GM12872 (cell line): ENCODE measurements at regions not wholly inside any gene's neighbourhood (a gene's known extent, or its start where the extent isn't known, plus 50 kb on each side); places are given as distances from the start of the nearest gene placed in this dataset.

Experiments used
- TF ChIP-seq, protein P1 (sequence below): IDR thresholded peaks from 3 replicates; pipeline ENCODE4 v1.5.1; 2011; ENCODE audit warnings: low read depth, mild to moderate bottlenecking, low read length, moderate library complexity; ENCODE audit not compliant: insufficient read depth

DNA sequence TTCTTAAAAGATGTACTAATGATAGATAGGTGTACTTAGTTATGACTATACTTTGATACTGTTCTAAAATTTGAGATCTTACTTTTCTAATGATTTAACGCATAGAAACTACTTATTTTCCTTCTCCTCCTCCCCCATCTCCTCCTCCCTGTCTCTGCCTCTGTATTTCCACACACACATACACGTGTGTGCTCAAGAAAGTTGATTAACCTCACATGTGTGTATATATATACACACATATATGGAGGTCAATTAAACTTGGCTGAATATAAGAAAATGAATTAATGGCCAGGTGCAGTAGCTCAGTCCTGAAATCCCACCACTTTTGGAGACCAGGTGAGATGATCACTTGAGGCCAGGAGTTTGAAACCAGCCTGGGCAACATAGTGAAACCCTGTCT lies 362.7 kb upstream of the SYT1 start:
- TF ChIP-seq, protein P1, sequence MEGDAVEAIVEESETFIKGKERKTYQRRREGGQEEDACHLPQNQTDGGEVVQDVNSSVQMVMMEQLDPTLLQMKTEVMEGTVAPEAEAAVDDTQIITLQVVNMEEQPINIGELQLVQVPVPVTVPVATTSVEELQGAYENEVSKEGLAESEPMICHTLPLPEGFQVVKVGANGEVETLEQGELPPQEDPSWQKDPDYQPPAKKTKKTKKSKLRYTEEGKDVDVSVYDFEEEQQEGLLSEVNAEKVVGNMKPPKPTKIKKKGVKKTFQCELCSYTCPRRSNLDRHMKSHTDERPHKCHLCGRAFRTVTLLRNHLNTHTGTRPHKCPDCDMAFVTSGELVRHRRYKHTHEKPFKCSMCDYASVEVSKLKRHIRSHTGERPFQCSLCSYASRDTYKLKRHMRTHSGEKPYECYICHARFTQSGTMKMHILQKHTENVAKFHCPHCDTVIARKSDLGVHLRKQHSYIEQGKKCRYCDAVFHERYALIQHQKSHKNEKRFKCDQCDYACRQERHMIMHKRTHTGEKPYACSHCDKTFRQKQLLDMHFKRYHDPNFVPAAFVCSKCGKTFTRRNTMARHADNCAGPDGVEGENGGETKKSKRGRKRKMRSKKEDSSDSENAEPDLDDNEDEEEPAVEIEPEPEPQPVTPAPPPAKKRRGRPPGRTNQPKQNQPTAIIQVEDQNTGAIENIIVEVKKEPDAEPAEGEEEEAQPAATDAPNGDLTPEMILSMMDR, result no peak

DNA sequence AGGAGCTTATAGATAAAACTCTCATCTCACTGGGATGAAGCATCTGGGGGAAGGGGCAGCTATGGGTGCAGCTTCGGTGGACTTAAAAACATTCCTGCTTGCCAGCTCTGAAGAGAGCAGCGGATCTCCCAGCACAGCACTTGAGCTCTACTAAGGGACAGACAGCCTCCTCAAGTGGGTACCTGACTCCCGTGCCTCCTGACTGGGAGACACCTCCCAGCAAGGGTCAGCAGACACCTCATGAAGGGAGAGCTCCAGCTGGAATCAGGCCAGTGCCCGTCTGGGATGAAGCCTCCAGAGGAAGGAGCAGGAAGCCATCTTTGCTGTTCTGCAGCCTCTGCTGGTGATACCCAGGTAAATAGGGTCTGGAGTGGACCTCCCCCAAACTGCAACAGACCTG lies 345.2 kb upstream of the SYT1 start:
- TF ChIP-seq, protein P1, result no peak

DNA sequence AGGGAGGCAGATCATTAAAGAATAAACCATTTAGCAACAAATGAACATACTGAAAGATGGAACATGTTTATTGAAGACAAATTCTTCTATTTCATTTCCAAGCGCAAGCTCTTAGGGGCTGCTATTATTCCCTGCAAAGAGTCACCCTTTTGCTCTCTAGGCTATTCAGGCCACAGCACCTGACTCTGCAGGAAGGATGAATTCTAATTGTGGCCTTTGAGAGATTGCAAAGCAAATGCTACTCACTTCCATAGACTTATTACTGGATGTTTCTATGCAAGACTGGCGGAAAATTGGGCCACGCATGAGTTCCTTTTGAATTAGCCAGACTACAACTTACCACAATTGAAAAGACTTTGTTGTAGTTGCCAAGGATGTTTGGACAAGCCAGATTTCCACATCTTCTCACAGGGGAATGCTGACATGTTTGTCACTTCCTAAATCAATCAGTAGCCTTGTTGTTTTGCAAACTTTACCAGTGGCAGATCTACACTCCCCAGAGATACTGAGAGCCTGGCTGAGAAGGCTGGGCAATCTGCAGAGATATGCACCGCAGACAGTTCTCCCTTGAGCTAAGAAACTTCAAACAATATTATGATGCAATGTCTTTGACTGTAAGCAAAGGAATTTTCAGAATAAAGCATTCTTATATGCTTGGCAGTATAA lies 334.3 kb upstream of the SYT1 start:
- TF ChIP-seq, protein P1, result no peak

DNA sequence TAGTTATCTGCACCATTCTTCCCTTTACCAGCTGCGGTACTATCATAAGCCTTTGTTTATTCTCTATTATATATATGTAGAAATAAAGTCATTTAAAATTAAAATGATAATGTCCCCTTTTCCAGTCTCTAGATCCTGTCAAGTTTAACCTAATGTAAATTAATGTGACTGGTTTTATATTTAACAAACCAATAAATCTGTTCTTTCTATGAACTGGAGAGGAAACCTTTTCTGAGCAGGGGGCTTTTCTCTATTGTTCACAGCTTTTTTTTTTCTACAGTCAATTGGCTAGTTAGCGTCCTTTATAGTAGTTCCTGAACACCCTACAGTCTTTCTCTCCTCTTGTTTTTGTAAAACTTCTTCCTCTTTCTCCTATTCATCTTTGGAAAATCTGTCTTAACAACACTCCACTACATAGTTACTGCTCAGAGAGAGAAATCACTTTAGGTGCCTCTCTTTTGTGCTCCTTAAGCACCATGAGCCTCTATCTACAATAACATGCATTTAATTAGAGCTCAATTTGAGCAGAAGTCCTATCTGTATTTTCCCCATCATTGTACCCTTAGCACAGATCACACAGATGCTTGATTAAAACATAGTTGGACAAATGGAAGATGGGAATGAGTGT lies 332.6 kb upstream of the SYT1 start:
- TF ChIP-seq, protein P1, result no peak

DNA sequence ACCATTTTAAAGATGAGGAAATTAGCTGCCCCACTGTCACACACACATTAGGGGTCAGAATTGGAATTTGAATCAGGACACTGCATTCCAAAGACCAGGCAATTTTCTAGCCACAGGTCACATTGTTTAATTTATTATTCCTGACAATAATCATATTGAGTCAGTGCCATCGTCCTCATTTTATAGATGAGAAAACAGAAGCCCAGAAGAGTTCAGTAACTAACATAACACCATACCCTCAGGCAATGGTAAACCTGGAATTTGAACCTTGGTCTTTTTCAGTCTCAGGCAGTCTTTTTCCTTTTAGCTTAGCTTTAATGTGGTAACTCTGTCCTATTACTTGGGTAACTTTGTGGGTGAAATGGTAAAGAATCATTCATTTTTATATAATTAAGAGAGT lies 330.3 kb upstream of the SYT1 start:
- TF ChIP-seq, protein P1, result no peak

DNA sequence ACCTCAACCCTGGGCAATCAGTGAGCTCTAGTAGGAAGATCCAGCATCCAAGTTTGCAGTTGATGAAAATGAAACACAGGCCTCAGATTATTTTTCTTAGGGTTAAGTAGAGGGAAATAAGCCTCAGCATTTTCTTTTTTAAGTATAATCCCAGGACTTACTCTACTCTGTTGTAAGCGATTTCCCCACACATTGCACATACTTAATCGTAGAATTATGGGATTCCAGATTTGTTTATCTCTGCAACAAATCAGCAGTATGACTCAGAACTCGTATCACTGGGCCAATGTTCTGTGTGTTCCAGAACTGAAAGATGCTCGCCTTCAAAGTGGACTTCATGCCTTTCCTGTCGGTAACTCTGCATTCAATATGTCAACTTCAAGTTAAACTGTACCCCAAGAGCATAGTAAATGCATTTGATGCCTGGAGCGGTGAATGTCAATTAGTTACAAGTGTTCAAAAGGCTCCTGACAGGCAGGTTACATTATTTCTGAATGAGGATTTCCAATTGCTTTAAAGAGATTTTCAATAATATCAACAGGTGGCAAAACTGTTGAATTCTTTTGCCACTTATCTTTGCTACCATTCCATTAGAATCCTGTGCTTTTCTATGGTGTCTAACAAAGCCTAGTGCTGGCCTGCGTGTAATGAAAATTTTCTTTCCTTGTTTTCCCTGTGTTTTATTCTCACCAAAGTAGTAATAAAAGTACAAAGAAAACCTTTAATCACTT lies 323.8 kb upstream of the SYT1 start:
- TF ChIP-seq, protein P1, result no peak

DNA sequence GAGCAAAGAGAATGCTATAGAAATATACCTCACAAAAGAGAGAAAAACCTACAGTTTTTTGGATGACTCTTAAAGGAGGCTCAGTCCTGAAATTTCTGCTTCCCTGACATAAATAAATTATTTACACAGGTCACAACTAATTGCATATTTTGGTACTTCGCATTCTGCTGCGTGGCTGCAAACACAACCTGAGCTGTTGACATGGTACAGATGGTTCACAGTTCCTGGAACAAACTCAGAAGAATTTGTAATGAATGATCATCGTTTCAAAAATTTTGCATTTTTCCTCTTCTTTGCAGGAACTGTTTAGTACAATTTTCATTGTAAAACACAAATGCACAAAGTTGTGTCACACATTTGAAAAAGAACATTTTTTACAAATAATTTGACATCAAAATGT lies 313.7 kb upstream of the SYT1 start:
- TF ChIP-seq, protein P1, result no peak
